B cell (primary cell): ENCODE measurements at regions not wholly inside any gene's neighbourhood (a gene's known extent, or its start where the extent isn't known, plus 50 kb on each side); places are given as distances from the start of the nearest gene placed in this dataset.

Source experiments
- ATAC-seq: fragments of 200-7000 bp; cut with Tn5 transposase; one replicate; pipeline ENCODE4 v1.10.0; 2021; ENCODE audit warnings: low read depth, mild to moderate bottlenecking, moderate number of reproducible peaks, moderate library complexity
- CTCF ChIA-PET: fragments of 350-600 bp; sonication (Branson Sonifier 250); formaldehyde crosslinking; loops from one replicate; lab custom pipeline; 2021; ENCODE audit warnings: antibody characterized with exemption, inconsistent platforms; lab: Charles Lee
- POLR2A ChIA-PET: fragments of 350-600 bp; sonication (Branson Sonifier 250); formaldehyde crosslinking; loops from one replicate; lab custom pipeline; 2021; ENCODE audit warnings: antibody characterized with exemption; lab: Charles Lee
- DNase-seq: peaks from one replicate; pipeline ENCODE4 v3.0.0; 2013
- H2AFZ ChIP-seq: 2 replicates; pipeline ENCODE4 v1.6.1; 2012; ENCODE audit warnings: mild to moderate bottlenecking, low read depth, low read length; ENCODE audit not compliant: insufficient read depth, poor library complexity, severe bottlenecking
- H3K27ac ChIP-seq, 2 donors: 1 replicate in 1 of 2; 2 replicates in 1 of 2; pipeline ENCODE4 v1.5.1; 2012 to 2013; ENCODE audit warnings: low read length in 2 of 2, mild to moderate bottlenecking in 2 of 2, moderate library complexity in 1 of 2
- H3K27me3 ChIP-seq, 4 experiments: fragments of 200-600 bp in 1 of 4; sonication (generic) in 1 of 4; replicated peaks in 1 of 4; 1 replicate in 2 of 4; 2 replicates in 2 of 4; pipeline versions ENCODE4 v1.6.1 to v1.7.0; 2013 to 2016; ENCODE audit warnings: low read length in 3 of 4, mild to moderate bottlenecking in 2 of 4, mixed read lengths in 1 of 4, moderate library complexity in 1 of 4; ENCODE audit not compliant: insufficient read depth in 4 of 4, control insufficient read depth in 3 of 4; ENCODE audit errors: control extremely low read depth in 1 of 4
- H3K36me3 ChIP-seq, 2 experiments: replicated peaks in 1 of 2; 1 replicate in 1 of 2; 2 replicates in 1 of 2; pipeline versions ENCODE4 v1.6.1 to v1.7.1; 2013; ENCODE audit warnings: low read length in 1 of 2; ENCODE audit not compliant: insufficient read depth in 2 of 2, control insufficient read depth in 1 of 2; ENCODE audit errors: control extremely low read depth in 1 of 2, extremely low read depth in 1 of 2
- H3K4me1 ChIP-seq, 2 donors: fragments of 200-600 bp in 1 of 2; sonication (generic) in 1 of 2; 1 replicate in 1 of 2; 2 replicates in 1 of 2; pipeline versions ENCODE4 v1.5.1 to v1.6.1; 2013 to 2017; ENCODE audit warnings: low read length in 2 of 2; ENCODE audit not compliant: control insufficient read depth in 2 of 2, insufficient read depth in 2 of 2
- H3K4me2 ChIP-seq: replicated peaks from 2 replicates; pipeline ENCODE3; 2012; ENCODE audit warnings: mild to moderate bottlenecking, low read depth, low read length; ENCODE audit not compliant: poor library complexity, severe bottlenecking
- H3K4me3 ChIP-seq, 5 experiments: fragments of 200-600 bp in 1 of 5; sonication (generic) in 1 of 5; 1 replicate in 3 of 5; 2 replicates in 2 of 5; pipeline versions ENCODE4 v1.5.1 to v1.7.0; 2011 to 2016; ENCODE audit warnings: low read length in 4 of 5, mild to moderate bottlenecking in 4 of 5, low read depth in 2 of 5, control low read depth in 1 of 5, moderate library complexity in 1 of 5; ENCODE audit not compliant: insufficient read depth in 1 of 5; ENCODE audit errors: control extremely low read depth in 1 of 5, extremely low read depth in 1 of 5
- H3K79me2 ChIP-seq: fragments of 200-600 bp; sonication (generic); one replicate; pipeline ENCODE4 v1.6.0; 2016; ENCODE audit warnings: low read length; ENCODE audit not compliant: control insufficient read depth, insufficient read depth
- H3K9ac ChIP-seq: fragments of 200-600 bp; sonication (generic); 2 replicates; pipeline ENCODE4 v1.6.1; 2017; ENCODE audit warnings: mild to moderate bottlenecking, low read length, moderate library complexity
- H3K9me3 ChIP-seq, 3 donors: one replicate each; pipeline versions ENCODE4 v1.6.1 to v1.7.1; 2013; ENCODE audit warnings: low read length in 2 of 3; ENCODE audit not compliant: control insufficient read depth in 2 of 3, insufficient read depth in 1 of 3; ENCODE audit errors: control extremely low read depth in 1 of 3
- H4K20me1 ChIP-seq: 2 replicates; pipeline ENCODE4 v1.6.0; 2012; ENCODE audit warnings: mild to moderate bottlenecking, low read length; ENCODE audit not compliant: insufficient read depth, control insufficient read depth, poor library complexity, severe bottlenecking
- H3K27ac Mint-ChIP-seq: one replicate; pipeline ENCODE4 v1.8.0; 2021; ENCODE audit warnings: mixed read lengths
- H3K27me3 Mint-ChIP-seq: one replicate; pipeline ENCODE4 v1.8.0; 2021; ENCODE audit warnings: mixed read lengths
- H3K4me1 Mint-ChIP-seq: one replicate; pipeline ENCODE4 v1.8.0; 2021; ENCODE audit warnings: mixed read lengths
- H3K4me3 Mint-ChIP-seq: one replicate; pipeline ENCODE4 v1.8.0; 2021; ENCODE audit warnings: mixed read lengths
- H3K9me3 Mint-ChIP-seq: one replicate; pipeline ENCODE4 v1.8.0; 2022; ENCODE audit warnings: mixed read lengths; ENCODE audit not compliant: insufficient read depth
- EZH2 ChIP-seq: IDR thresholded peaks from 2 replicates; pipeline ENCODE4 v1.6.1; 2012; ENCODE audit warnings: borderline replicate concordance, low read depth, mild to moderate bottlenecking, moderate library complexity, low read length; ENCODE audit not compliant: insufficient read depth, poor library complexity, severe bottlenecking
- WGBS: methylation state at CpG from one replicate; pipeline ENCODE4 v1.1.5; 2013; ENCODE audit warnings: missing lambda C conversion rate; ENCODE audit not compliant: insufficient coverage; 5-methylcytosine and 5-hydroxymethylcytosine counted together
- intact Hi-C: fragments of 100-400 bp; cut with micrococcal nuclease; formaldehyde crosslinking; loops from one replicate; pipeline ENCODE4 v1.10.0; 2022
- TF ChIP-seq, protein P1 (sequence below): fragments of 200-600 bp; IDR thresholded peaks from one replicate; pipeline ENCODE4 v1.8.0; 2022; ENCODE audit warnings: antibody characterized with exemption, mild to moderate bottlenecking

DNA sequence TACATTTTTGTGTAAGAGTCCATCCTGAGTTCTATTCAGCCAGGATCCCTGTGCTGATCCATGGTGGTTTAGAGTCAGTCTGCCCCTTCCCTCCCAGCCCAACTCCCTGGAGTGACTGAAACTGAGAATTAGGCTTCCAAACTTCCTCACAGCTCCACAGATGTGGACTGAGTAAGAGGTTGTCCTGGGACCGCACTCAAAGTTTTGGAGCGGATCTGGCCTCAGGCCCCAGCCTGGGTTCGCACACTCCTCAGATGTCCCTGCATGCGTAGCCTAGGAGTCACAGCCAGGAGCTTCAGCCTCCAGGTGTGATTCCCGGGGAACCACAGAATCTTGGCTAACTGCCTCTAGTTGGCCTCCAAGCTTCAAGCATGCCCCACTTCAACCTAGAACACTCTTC, 218.1 kb downstream of the C7orf25 start:
- H3K4me1 Mint-ChIP-seq = no peaks in the 10 kb centered on the region
- no peaks in the 10 kb centered on the region for H3K4me1 ChIP-seq
- no peaks in the 10 kb centered on the region for H4K20me1 ChIP-seq
- no peaks in the 10 kb centered on the region for H3K9me3 Mint-ChIP-seq
- no peak overlapping the region for H3K4me3 ChIP-seq
- H3K4me3 Mint-ChIP-seq = no peak overlapping the region
- no peaks in the 10 kb centered on the region for H3K79me2 ChIP-seq
- H3K27ac Mint-ChIP-seq = no peak overlapping the region
- intact Hi-C loops = no loop called here
- ATAC-seq (no peak), DNase-seq (no peak)
- no peak overlapping the region for H3K9ac ChIP-seq
- ChIA-PET POLR2A (no interaction called here), CTCF (no interaction called here)
- no peak overlapping the region for H3K27ac ChIP-seq
- no peaks in the 10 kb centered on the region for H3K27me3 ChIP-seq
- H2AFZ ChIP-seq = no peak overlapping the region
- H3K36me3 ChIP-seq = no peaks in the 10 kb centered on the region
- H3K4me2 ChIP-seq = no peak overlapping the region
- no peaks in the 10 kb centered on the region for H3K9me3 ChIP-seq
- no peak for TF ChIP-seq EZH2
- TF ChIP-seq, protein P1, sequence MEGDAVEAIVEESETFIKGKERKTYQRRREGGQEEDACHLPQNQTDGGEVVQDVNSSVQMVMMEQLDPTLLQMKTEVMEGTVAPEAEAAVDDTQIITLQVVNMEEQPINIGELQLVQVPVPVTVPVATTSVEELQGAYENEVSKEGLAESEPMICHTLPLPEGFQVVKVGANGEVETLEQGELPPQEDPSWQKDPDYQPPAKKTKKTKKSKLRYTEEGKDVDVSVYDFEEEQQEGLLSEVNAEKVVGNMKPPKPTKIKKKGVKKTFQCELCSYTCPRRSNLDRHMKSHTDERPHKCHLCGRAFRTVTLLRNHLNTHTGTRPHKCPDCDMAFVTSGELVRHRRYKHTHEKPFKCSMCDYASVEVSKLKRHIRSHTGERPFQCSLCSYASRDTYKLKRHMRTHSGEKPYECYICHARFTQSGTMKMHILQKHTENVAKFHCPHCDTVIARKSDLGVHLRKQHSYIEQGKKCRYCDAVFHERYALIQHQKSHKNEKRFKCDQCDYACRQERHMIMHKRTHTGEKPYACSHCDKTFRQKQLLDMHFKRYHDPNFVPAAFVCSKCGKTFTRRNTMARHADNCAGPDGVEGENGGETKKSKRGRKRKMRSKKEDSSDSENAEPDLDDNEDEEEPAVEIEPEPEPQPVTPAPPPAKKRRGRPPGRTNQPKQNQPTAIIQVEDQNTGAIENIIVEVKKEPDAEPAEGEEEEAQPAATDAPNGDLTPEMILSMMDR = no peak
- no peaks in the 10 kb centered on the region for H3K27me3 Mint-ChIP-seq
- 91% methylated on average over 5 of the region's 5 CpGs for WGBS

DNA sequence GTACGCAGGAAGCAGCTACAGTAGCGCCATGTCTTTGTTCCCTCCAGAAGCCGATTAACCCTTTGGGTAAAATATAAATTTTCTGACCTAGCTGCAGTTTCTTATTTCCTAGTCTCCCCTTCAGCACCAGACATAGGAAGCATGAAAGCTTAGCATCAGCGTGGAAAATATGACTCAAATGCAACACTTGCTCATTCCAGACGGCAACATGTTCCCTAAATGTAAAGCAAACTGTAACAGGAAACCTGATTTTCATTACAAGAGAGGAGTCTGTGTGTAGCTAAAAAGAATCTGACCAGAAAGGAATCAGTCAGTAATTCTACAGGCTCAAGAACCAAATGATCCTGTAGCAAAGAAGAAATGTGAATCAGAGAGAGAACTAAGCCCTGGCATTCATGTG, 219.2 kb downstream of the C7orf25 start:
- no peak overlapping the region for H3K4me2 ChIP-seq
- no peaks in the 10 kb centered on the region for H3K4me1 ChIP-seq
- H3K9me3 Mint-ChIP-seq = no peaks in the 10 kb centered on the region
- no peak for DNase-seq
- H3K27ac ChIP-seq = no peak overlapping the region
- no CpG with 5 or more reads among the region's 5 CpGs for WGBS
- no peaks in the 10 kb centered on the region for H3K4me1 Mint-ChIP-seq
- ChIA-PET CTCF (no interaction called here), POLR2A (no interaction called here)
- TF ChIP-seq, protein P1 = no peak
- TF ChIP-seq EZH2 = no peak
- H3K9ac ChIP-seq = no peak overlapping the region
- no peak overlapping the region for H3K27ac Mint-ChIP-seq
- H3K36me3 ChIP-seq = no peaks in the 10 kb centered on the region
- no peaks in the 10 kb centered on the region for H4K20me1 ChIP-seq
- H3K79me2 ChIP-seq = no peaks in the 10 kb centered on the region
- H3K4me3 ChIP-seq = no peak overlapping the region
- no peaks in the 10 kb centered on the region for H3K27me3 Mint-ChIP-seq
- H2AFZ ChIP-seq = no peak overlapping the region
- H3K4me3 Mint-ChIP-seq = no peak overlapping the region
- H3K27me3 ChIP-seq = no peaks in the 10 kb centered on the region
- intact Hi-C loops = no loop called here
- no peak for ATAC-seq
- H3K9me3 ChIP-seq = no peaks in the 10 kb centered on the region
